CD4-positive, alpha-beta T cell treated with Interleukin-2 at 100 ng/mL for 4 hours (primary cell): ENCODE measurements at regions not wholly inside any gene's neighbourhood (a gene's known extent, or its start where the extent isn't known, plus 50 kb on each side); places are given as distances from the start of the nearest gene placed in this dataset.
"Not testable (repeated sequence)": the region's sequence is repeated elsewhere in the genome, so short reads cannot be mapped to it uniquely, and the experiment has no call there.

Source experiments
- DNase-seq: peaks from one replicate; pipeline ENCODE4 v3.0.0-alpha.2; 2020; ENCODE audit warnings: low spot score

- DNase-seq: no peak
These were observed 617.8 kb upstream of the RAB6C start for GRCh38 chr2:129361688-129362087.

GRCh38 chr2:129366263-129366662 is 613.2 kb upstream of the RAB6C start:
- no peak for DNase-seq

GRCh38 chr2:129367107-129367506 is 612.4 kb upstream of the RAB6C start:
- DNase-seq: no peak

- DNase-seq: no peak
These were observed 610.0 kb upstream of the RAB6C start for GRCh38 chr2:129369437-129369836.

GRCh38 chr2:129374452-129374851 is 605.0 kb upstream of the RAB6C start:
- DNase-seq: no peak

- DNase-seq: no peak
These were observed 603.6 kb upstream of the RAB6C start for GRCh38 chr2:129375632-129376425.

- no peak for DNase-seq
These were observed 602.9 kb upstream of the RAB6C start for GRCh38 chr2:129376426-129377077.

- DNase-seq: no peak
These were observed 602.4 kb upstream of the RAB6C start for GRCh38 chr2:129377078-129377469.

- DNase-seq: no peak
These were observed 601.3 kb upstream of the RAB6C start for GRCh38 chr2:129378186-129378585.

GRCh38 chr2:129379411-129379810 is 600.1 kb upstream of the RAB6C start:
- DNase-seq: no peak

- no peak for DNase-seq
These were observed 597.7 kb upstream of the RAB6C start for GRCh38 chr2:129381789-129382188.

- DNase-seq: no peak
These were observed 590.6 kb upstream of the RAB6C start for GRCh38 chr2:129388870-129389269.

- no peak for DNase-seq
These were observed 585.6 kb upstream of the RAB6C start for GRCh38 chr2:129393816-129394215.

- DNase-seq: no peak
These were observed 582.4 kb upstream of the RAB6C start for GRCh38 chr2:129396980-129397599.

GRCh38 chr2:129400826-129401225 is 578.6 kb upstream of the RAB6C start:
- no peak for DNase-seq

- no peak for DNase-seq
These were observed 577.4 kb upstream of the RAB6C start for GRCh38 chr2:129402076-129402475.

- no peak for DNase-seq
These were observed 575.3 kb upstream of the RAB6C start for GRCh38 chr2:129404000-129404685.

GRCh38 chr2:129408570-129408969 is 570.9 kb upstream of the RAB6C start:
- no peak for DNase-seq

GRCh38 chr2:129417041-129417440 is 562.4 kb upstream of the RAB6C start:
- not testable (repeated sequence) for DNase-seq

- no peak for DNase-seq
These were observed 557.4 kb upstream of the RAB6C start for GRCh38 chr2:129422028-129422427.

- no peak for DNase-seq
These were observed 551.3 kb upstream of the RAB6C start for GRCh38 chr2:129428086-129428660.

GRCh38 chr2:129430911-129431310 is 548.6 kb upstream of the RAB6C start:
- DNase-seq: no peak
